Activated naive CD4-positive, alpha-beta T cell treated with anti-CD3 and anti-CD28 coated beads, Interleukin-2, amount 50 U/mL, for 72 hours (primary cell): ENCODE measurements at regions not wholly inside any gene's neighbourhood (a gene's known extent, or its start where the extent isn't known, plus 50 kb on each side); places are given as distances from the start of the nearest gene placed in this dataset.
"Not testable (repeated sequence)": the region's sequence is repeated elsewhere in the genome, so short reads cannot be mapped to it uniquely, and the experiment has no call there.

Source experiments
- ATAC-seq, 2 donors: fragments of 150-1000 bp; cut with Tn5 transposase; 2 replicates each; pipeline ENCODE4 v1.10.0; 2021; ENCODE audit warnings: mild to moderate bottlenecking in 2 of 2, moderate library complexity in 2 of 2
- DNase-seq, 2 donors: peaks; one replicate each; pipeline ENCODE4 v3.0.0; 2021 to 2022; ENCODE audit warnings: low spot score in 2 of 2
- H3K27ac Mint-ChIP-seq, 2 donors: one replicate each; pipeline ENCODE4 v1.8.0; 2022; ENCODE audit warnings: mild to moderate bottlenecking in 2 of 2, mixed read lengths in 2 of 2
- H3K36me3 Mint-ChIP-seq, 2 donors: one replicate each; pipeline ENCODE4 v1.8.0; 2022; ENCODE audit warnings: mixed read lengths in 2 of 2
- H3K9me3 Mint-ChIP-seq, 2 donors: one replicate each; pipeline ENCODE4 v1.8.0; 2022; ENCODE audit warnings: mixed read lengths in 2 of 2

DNA sequence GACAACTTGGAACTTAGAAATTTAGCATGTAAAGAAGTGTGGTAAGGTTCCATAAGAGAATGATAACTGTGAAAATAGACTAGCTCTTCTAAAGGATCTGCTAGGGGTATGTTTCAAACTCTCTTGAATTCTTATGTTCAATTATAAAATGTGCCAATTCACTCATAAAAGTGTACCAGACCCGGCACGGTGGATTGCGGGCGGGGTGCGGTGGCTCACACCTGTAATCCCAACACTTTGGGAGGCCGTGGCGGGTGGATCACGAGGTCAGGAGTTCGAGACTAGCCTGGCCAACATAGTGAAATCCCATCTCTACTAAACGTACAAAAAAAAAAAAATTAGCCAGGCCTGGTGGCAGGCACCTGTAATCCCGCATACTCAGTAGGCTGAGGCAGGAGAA is 105.4 kb upstream of the CAV2 start:
- H3K36me3 Mint-ChIP-seq: no peaks in the 10 kb centered on the region
- ATAC-seq (no peak), DNase-seq (no peak)
- peaks cover 0 to 4% of the 10 kb centered on the region in 2 donors for H3K9me3 Mint-ChIP-seq
- H3K27ac Mint-ChIP-seq: no peak overlapping the region

DNA sequence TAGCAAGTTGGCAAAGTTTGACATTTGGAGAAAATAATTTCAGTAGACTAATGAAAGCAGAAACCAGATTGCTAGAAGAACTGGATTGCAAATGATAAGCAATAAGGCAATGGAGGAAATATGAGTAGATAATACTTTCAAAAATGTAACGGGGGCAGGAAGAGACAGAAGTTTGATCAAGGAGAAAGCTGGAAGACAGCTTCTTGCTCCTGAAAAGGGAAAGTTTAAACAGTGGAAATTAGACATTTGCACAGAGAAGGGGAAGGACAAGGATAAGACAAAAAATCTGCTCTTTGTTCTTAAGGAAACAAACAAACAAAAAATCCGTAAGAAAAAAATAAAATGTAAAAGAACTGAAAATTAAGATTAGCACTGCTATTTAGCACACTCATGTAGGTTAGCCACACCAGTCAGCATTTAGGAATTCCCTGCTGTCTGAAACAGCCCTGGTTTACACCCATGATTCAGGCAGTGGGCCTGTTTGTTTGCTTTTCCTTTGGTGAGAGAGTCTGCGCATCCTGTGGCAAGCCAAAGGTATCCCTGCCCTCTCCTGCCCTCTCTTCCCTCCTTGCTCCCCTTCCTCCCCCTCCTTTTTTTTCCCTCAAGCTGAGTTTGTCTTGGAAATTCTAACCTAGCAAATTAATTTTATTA is 104.3 kb upstream of the CAV2 start:
- no peak overlapping the region for H3K27ac Mint-ChIP-seq
- peaks cover 0 to 4% of the 10 kb centered on the region in 2 donors for H3K9me3 Mint-ChIP-seq
- DNase-seq: no peak
- H3K36me3 Mint-ChIP-seq: no peaks in the 10 kb centered on the region
- ATAC-seq: no peak

DNA sequence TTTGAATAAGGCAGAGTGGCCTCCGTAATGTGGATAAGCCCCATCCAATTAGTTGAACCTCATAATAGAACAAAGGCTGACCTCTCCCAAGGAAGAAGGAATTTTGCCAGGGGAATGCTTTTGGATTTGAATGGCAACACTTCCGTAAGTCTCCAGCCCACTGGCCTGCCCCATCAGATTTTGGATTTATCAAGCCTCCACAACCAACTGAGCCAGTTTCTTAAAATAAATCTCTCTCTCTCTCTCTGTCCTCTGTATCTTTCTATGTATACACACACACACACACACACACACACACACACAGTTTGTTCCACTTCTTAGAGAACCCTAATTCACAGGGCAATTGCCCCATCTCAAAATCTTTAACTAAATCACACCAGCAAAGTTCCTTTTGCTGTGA is 100.9 kb upstream of the CAV2 start:
- ATAC-seq (no peak), DNase-seq (no peak)
- Mint-ChIP-seq H3K27ac (no peak overlapping the region), H3K36me3 (no peaks in the 10 kb centered on the region), H3K9me3 (peaks cover 0 to 4% of the 10 kb centered on the region in 2 donors)

DNA sequence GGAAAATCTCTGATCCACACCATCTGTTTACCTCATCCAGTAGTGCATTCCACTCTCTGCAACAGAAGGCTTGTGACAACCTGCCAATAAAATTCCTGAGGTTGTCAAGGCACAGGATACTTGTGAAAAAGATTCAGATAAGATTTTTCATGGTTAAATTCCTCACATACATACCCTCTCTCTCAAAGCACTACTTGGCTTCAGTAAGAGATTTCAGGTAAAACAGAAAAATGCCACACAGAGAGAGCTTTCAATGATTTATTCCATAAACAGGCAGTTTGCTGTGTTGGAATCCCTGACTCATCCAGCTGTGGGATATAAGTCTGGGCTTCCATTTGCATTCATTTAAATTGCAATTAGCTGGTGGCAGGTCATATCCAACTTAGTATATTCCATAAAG is 99.7 kb upstream of the CAV2 start:
- Mint-ChIP-seq H3K36me3 (no peaks in the 10 kb centered on the region), H3K27ac (no peak overlapping the region), H3K9me3 (peaks cover 0 to 4% of the 10 kb centered on the region in 2 donors)
- no peak for DNase-seq
- no peak for ATAC-seq

DNA sequence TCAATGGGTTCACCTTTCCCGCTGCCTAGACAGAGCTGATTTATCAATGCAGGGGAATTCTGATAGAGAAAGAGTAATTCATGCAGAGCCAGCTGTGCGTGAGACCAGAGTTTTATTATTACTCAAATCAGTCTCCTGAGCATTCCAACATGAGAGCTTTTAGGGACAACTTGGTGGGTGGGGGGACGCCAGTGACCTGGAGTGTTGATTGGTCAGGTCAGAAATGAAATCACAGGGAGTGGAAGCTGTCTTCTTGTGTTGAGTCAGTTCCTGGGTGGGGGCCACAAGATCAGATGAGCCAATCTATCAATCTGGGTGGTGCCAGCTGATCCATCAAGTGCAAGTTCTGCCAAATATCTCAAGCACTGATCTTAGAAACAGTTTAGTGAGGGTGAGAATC is 99.0 kb upstream of the CAV2 start:
- Mint-ChIP-seq H3K36me3 (no peaks in the 10 kb centered on the region), H3K9me3 (peaks cover 0 to 4% of the 10 kb centered on the region in 2 donors), H3K27ac (no peak overlapping the region)
- ATAC-seq: no peak
- no peak for DNase-seq

DNA sequence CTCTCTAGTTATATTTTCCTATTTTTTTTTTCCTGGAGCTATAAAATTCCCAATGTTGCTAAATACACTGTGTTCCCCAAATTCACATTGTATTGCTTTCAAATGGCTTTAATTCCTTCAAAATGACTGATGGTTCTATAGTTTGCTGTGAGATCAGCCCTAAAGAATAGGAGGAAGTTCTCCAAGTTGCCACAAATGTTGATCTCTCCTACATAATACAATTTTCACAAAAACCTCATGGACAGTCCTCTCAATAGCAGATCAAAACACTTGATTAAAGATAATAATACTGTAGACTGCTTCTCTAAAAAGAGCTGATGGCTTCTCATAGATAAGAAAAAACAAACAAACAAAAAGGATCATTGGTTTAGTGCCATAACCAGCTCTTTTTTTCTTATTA is 97.8 kb upstream of the CAV2 start:
- peaks cover 0 to 4% of the 10 kb centered on the region in 2 donors for H3K9me3 Mint-ChIP-seq
- DNase-seq (no peak), ATAC-seq (no peak)
- no peak overlapping the region for H3K27ac Mint-ChIP-seq
- no peaks in the 10 kb centered on the region for H3K36me3 Mint-ChIP-seq

DNA sequence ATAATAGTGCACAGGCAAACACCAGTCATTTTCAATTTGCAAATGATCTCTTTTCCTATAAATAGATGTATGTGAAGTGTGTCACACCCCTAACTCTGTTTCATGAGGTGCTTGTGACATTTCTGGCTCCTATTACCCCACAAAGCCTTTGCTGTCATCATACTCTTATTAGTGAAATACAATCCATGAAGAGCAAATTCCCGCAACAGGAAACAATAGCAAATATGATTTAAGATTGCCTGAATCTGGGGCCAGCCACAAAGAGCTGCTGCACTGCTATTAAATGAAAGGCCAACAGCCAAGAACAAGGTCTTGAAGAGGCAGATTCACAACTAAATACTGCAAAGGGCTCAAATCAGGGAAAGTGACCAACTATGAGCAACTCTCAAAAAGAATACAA is 96.3 kb upstream of the CAV2 start:
- H3K27ac Mint-ChIP-seq: no peak overlapping the region
- DNase-seq (no peak), ATAC-seq (no peak)
- no peaks in the 10 kb centered on the region for H3K36me3 Mint-ChIP-seq
- no peaks in the 10 kb centered on the region for H3K9me3 Mint-ChIP-seq

DNA sequence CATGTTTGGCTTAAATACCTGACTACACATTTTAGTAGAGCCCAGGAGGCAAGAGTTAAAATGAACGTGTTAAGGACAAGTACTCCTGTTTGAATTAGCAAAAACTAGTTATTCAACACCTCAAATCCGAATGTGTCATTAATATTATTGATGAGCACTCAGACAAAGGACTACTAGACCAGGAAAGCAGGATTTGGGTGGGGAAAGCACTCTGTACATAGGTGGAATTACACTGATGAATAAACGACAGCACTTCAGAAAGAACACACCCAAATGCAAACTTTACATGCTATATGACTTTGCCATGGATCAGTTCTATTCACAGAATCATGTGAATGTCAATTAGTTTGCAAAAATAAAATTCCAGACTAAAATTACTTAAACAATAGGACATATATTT is 95.1 kb upstream of the CAV2 start:
- ATAC-seq (no peak), DNase-seq (no peak)
- Mint-ChIP-seq H3K9me3 (no peaks in the 10 kb centered on the region), H3K36me3 (no peaks in the 10 kb centered on the region), H3K27ac (no peak overlapping the region)

DNA sequence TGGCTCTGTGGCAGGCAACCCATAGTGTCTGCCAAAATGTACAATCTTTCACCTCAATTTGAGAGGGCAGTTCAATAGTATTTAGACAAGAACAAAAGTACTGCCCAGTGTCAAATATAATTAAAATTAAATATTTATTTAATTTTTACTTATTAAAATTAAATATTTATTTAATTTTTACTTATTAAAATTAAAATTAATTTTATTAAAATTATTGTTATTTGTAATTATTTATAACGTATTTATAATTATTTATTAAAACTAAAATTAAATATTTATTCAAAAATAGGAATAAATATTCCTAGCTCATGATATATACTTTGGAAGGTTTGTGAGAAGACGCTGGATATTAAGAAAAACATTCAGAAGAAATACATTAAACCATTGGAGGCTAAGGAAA is 93.7 kb upstream of the CAV2 start:
- Mint-ChIP-seq H3K9me3 (peaks cover 3 to 4% of the 10 kb centered on the region in 2 donors), H3K36me3 (no peaks in the 10 kb centered on the region), H3K27ac (no peak overlapping the region)
- DNase-seq: no peak
- no peak for ATAC-seq

DNA sequence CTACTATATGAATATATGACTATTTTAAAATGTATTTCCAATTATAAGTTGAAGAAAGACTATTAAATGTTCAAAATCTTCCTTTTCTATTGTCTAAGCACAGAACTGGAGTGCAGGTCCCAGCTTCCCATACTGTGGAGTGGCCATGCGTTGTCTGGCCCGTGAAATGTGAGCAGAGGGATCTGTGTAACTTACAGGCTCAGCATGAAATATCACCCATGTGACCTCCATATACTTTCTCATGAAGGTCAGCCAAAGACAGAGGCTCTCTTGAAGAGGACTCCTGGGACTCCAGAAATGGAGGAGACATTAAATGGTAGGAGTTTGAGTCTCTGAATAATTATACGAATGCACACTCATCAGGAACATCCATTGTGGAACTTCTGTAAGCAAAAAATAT is 92.4 kb upstream of the CAV2 start:
- peaks cover 3 to 4% of the 10 kb centered on the region in 2 donors for H3K9me3 Mint-ChIP-seq
- ATAC-seq (no peak), DNase-seq (no peak)
- H3K27ac Mint-ChIP-seq: no peak overlapping the region
- H3K36me3 Mint-ChIP-seq: no peaks in the 10 kb centered on the region

DNA sequence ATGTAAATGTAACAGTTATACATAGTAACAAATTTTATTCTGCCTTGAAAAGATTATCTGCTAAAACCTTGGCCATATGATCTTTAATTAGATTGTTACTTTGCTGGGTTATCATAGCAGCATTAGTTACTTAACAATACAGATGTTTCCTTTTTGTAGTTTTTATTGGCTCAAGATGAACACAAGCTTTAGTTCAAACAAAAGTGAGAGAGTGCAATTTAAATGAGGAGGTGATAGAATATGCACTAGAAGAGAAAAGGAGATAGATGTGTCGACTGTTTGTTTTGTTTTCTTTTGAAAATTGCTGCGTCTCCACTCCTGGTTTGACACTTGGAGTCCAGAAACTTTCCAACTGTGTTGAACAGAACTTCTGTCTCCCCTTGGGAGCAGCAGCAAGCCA is 91.4 kb upstream of the CAV2 start:
- ATAC-seq: no peak
- no peak for DNase-seq
- Mint-ChIP-seq H3K36me3 (no peaks in the 10 kb centered on the region), H3K27ac (no peak overlapping the region), H3K9me3 (peaks cover 3 to 4% of the 10 kb centered on the region in 2 donors)

DNA sequence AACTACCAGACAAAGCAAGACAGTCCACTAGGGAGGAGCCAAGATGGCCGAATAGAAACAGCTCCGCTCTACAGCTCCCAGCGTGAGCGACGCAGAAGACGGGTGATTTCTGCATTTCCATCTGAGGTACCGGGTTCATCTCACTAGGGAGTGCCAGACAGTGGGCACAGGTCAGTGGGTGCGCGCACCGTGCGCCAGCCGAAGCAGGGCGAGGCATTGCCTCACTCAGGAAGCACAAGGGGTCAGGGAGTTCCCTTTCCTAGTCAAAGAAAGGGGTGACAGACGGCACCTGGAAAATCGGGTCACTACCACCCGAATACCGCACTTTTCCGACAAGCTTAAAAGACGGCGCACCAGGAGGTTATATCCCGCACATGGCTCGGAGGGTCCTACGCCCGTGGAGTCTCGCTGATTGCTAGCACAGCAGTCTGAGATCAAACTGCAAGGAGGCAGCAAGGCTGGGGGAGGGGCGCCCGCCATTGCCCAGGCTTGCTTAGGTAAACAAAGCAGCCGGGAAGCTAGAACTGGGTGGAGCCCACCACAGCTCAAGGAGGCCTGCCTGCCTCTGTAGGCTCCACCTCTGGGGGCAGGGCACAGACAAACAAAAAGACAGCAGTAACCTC is 90.6 kb upstream of the CAV2 start:
- not testable (repeated sequence) for H3K9me3 Mint-ChIP-seq, ATAC-seq, H3K27ac Mint-ChIP-seq, DNase-seq, H3K36me3 Mint-ChIP-seq

DNA sequence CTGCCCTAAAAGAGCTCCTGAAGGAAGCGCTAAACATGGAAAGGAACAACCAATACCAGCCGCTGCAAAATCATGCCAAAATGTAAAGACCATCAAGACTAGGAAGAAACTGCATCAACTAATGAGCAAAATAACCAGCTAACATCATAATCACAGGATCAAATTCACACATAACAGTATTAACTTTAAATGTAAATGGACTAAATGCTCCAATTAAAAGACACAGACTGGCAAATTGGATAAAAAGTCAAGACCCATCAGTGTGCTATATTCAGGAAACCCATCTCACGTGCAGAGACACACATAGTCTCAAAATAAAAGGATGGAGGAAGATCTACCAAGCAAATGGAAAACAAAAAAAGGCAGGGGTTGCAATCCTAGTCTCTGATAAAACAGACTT is 88.8 kb upstream of the CAV2 start:
- H3K9me3 Mint-ChIP-seq, H3K27ac Mint-ChIP-seq, DNase-seq, H3K36me3 Mint-ChIP-seq, ATAC-seq: not testable (repeated sequence)

DNA sequence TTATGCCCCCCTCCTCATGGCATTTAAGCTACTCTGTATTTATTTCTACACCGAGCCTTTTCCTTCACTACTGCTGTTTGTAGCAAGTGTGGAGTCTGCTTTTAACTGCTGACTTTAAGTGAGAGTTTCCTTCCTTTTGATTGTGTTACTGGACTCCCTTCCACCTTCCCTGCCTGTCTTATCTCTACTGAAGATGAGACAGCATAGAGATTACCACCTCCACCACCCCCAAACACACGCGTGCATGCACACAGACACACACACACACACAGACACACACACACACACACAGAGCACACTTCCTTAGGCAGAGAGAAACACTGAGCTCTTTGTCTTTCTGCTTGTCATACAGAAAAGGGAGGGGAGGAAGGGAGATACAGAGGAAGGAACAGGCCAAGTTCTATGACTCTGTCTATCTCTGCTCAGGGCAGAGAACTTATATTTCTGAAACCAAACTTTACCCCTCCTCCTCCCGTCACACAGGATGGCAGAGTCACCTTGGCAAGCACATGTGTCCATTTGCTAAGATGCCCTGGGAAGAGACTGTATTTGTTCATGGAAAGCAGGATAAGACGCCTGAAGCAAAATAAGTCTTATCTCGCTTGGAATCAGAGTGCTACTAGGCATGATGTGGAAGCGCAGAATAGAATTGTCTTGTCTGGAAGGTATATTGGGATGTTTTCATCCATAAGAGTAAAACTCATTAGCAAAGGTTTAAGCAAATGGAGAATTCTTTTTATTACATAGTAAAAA is 81.8 kb upstream of the CAV2 start:
- DNase-seq (no peak), ATAC-seq (no peak)
- no peaks in the 10 kb centered on the region for H3K9me3 Mint-ChIP-seq
- H3K27ac Mint-ChIP-seq: no peak overlapping the region
- H3K36me3 Mint-ChIP-seq: no peaks in the 10 kb centered on the region

DNA sequence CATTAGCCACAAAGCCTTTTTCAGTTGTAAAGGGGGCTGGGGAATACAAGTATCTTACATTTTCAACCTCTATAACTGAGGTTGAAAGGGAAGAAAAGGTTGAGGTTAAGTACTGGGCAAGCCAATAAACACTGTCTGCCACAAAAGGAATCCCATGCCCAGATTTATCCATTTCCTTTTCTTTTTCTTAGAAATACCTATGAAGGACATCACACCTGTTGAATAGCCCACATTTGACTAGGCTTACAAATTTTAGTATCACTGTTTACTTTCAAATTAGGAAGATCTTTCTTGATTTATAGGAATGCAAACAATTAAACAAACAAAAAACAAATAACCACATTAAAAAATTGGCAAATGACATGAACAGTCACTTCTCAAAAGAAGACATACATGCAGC is 81.0 kb upstream of the CAV2 start:
- Mint-ChIP-seq H3K36me3 (no peaks in the 10 kb centered on the region), H3K27ac (no peak overlapping the region)
- no peak for ATAC-seq

DNA sequence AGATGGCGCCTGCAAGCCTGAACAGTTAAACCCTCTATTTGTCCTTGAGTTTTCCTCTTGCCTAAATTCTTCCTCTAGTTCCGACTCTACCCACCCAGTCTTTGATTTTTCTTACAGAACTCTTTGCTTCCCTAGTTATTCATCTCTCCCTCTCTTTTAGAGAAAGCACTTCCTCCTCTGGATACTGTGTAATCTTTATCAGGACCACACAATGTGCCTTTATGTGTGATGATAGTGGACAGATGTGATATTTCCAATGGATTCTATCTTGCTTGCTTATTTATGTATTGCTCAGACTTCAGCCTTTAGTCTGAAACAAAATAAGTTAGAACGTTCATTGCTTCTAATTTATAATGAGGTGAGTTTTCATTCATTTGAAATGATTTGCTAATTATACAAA is 79.5 kb upstream of the CAV2 start:
- no peak for DNase-seq
- Mint-ChIP-seq H3K36me3 (no peaks in the 10 kb centered on the region), H3K27ac (no peak overlapping the region), H3K9me3 (no peaks in the 10 kb centered on the region)
- ATAC-seq: no peak

More for the DNA sequence above, 81.0 kb upstream of the CAV2 start:
- H3K9me3 Mint-ChIP-seq: no peaks in the 10 kb centered on the region
- no peak for DNase-seq

DNA sequence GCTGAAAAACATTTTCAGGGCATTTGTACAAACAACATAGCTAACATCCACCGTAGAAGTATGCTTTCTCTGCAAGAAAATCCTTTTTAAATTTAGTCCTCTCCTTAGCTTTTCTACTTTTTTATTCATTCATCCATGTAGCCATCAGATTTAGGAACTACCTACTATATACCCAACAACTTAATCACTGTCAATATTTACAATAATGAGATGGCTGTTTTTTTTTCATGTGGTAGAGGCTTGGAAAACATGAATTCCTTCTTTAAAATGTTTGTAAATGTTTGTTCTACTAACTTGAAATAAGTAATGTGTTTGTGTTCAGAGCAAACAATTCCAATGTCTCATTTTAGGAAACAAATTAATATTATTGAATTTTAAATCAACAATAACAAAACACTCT is 78.2 kb upstream of the CAV2 start:
- no peak for ATAC-seq
- no peaks in the 10 kb centered on the region for H3K36me3 Mint-ChIP-seq
- no peaks in the 10 kb centered on the region for H3K9me3 Mint-ChIP-seq
- no peak overlapping the region for H3K27ac Mint-ChIP-seq
- DNase-seq: no peak

DNA sequence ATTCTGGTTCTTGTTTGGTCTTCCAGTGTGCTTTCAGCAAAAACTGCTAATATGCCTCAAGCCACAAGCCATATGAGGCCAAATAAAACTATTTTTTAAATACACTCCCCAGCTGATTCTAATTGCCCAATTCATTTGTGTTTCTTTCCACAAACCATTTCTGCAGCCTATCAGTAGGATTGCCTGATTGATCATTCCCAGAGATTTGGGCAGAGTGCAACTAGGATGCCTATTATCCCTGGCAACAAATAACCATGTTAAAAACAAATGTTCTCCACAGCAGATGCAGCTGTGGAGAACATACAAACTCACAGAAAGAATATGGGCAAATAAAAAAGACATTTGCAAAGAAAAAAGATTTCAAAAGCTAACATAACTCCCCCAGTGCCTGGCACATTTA is 76.9 kb upstream of the CAV2 start:
- no peak overlapping the region for H3K27ac Mint-ChIP-seq
- H3K9me3 Mint-ChIP-seq: no peaks in the 10 kb centered on the region
- no peak for DNase-seq
- H3K36me3 Mint-ChIP-seq: no peaks in the 10 kb centered on the region
- ATAC-seq: no peak
